HL-60 (cell line): ENCODE measurements at regions not wholly inside any gene's neighbourhood (a gene's known extent, or its start where the extent isn't known, plus 50 kb on each side); places are given as distances from the start of the nearest gene placed in this dataset.

Experiments
- DNase-seq, 2 experiments: peaks; one replicate each; pipeline ENCODE4 v3.0.0-alpha.2; 2010 to 2020; ENCODE audit warnings: low read depth in 1 of 2, low spot score in 1 of 2
- H3K27ac ChIP-seq: fragments of 250-450 bp; sonication (Bioruptor Pico); replicated peaks from 2 replicates; pipeline ENCODE4 v1.5.1; 2020; ENCODE audit warnings: mild to moderate bottlenecking, moderate library complexity
- H3K27me3 ChIP-seq: fragments of 250-450 bp; sonication (Bioruptor Pico); 2 replicates; pipeline ENCODE4 v1.5.1; 2021; ENCODE audit warnings: mild to moderate bottlenecking, moderate library complexity; ENCODE audit not compliant: insufficient read depth, poor library complexity, severe bottlenecking
- H3K4me3 ChIP-seq: replicated peaks from 2 replicates; pipeline ENCODE4 v1.5.1; 2011; ENCODE audit warnings: mild to moderate bottlenecking, control low read depth, low read length; ENCODE audit not compliant: insufficient read depth
- CTCF ChIP-seq: IDR thresholded peaks from one replicate; pipeline ENCODE4 v1.5.1; 2011; ENCODE audit warnings: low read length, control low read depth, inconsistent platforms; ENCODE audit not compliant: insufficient read depth
- GABPA ChIP-seq: IDR thresholded peaks from 2 replicates; pipeline ENCODE4 v1.6.1; 2012; ENCODE audit warnings: low read depth
- POLR2AphosphoS5 ChIP-seq: IDR thresholded peaks from 2 replicates; pipeline ENCODE4 v1.6.1; 2012; ENCODE audit warnings: low read depth
- REST ChIP-seq: IDR thresholded peaks from 2 replicates; pipeline ENCODE4 v1.6.1; 2012; ENCODE audit warnings: low read depth; ENCODE audit not compliant: insufficient replicate concordance
- SPI1 ChIP-seq: IDR thresholded peaks from 2 replicates; pipeline ENCODE4 v1.6.1; 2012; ENCODE audit warnings: low read depth, mild to moderate bottlenecking, borderline replicate concordance

- TF ChIP-seq CTCF (no peak), GABPA (no peak), POLR2AphosphoS5 (no peak), SPI1 (no peak), REST (no peak)
- Histone ChIP-seq H3K27me3 (no peaks in the 10 kb centered on the region), H3K4me3 (no peak overlapping the region), H3K27ac (no peak overlapping the region)
- no peak for DNase-seq
These were observed 305.5 kb upstream of the SEMA6A start for GRCh38 chr5:116880150-116880549.

GRCh38 chr5:116876240-116876840, 301.7 kb upstream of the SEMA6A start:
- DNase-seq: no peak
- no peaks in the 10 kb centered on the region for H3K27me3 ChIP-seq
- no peak overlapping the region for H3K4me3 ChIP-seq
- H3K27ac ChIP-seq: no peak overlapping the region
- TF ChIP-seq REST: no peak
- TF ChIP-seq SPI1: no peak
- no peak for TF ChIP-seq POLR2AphosphoS5
- TF ChIP-seq CTCF: no peak
- TF ChIP-seq GABPA: no peak

GRCh38 chr5:116872986-116873385, 298.4 kb upstream of the SEMA6A start:
- Histone ChIP-seq H3K27me3 (no peaks in the 10 kb centered on the region), H3K4me3 (no peak overlapping the region), H3K27ac (no peak overlapping the region)
- TF ChIP-seq SPI1 (no peak), REST (no peak), GABPA (no peak), CTCF (no peak), POLR2AphosphoS5 (no peak)
- DNase-seq: no peak
